GM12864 (cell line): ENCODE measurements at regions not wholly inside any gene's neighbourhood (a gene's known extent, or its start where the extent isn't known, plus 50 kb on each side); places are given as distances from the start of the nearest gene placed in this dataset.
"Not testable (repeated sequence)": the region's sequence is repeated elsewhere in the genome, so short reads cannot be mapped to it uniquely, and the experiment has no call there.

Experiments
- DNase-seq: peaks from one replicate; pipeline ENCODE4 v3.0.0-alpha.2; 2011; ENCODE audit warnings: low read depth
- H3K4me3 ChIP-seq: 2 replicates; pipeline ENCODE4 v1.5.1; 2011; ENCODE audit warnings: mild to moderate bottlenecking, low read depth, low read length, control low read depth
- CTCF ChIP-seq: IDR thresholded peaks from 2 replicates; pipeline ENCODE4 v1.5.1; 2011; ENCODE audit warnings: low read depth, mild to moderate bottlenecking, moderate library complexity, low read length, control low read depth, inconsistent platforms; ENCODE audit errors: missing control alignments

- no peak for TF ChIP-seq CTCF
- no peak for DNase-seq
- no peak overlapping the region for H3K4me3 ChIP-seq
These were observed 210.2 kb downstream of the MMUT start for GRCh38 chr6:49252901-49253300.

DNA sequence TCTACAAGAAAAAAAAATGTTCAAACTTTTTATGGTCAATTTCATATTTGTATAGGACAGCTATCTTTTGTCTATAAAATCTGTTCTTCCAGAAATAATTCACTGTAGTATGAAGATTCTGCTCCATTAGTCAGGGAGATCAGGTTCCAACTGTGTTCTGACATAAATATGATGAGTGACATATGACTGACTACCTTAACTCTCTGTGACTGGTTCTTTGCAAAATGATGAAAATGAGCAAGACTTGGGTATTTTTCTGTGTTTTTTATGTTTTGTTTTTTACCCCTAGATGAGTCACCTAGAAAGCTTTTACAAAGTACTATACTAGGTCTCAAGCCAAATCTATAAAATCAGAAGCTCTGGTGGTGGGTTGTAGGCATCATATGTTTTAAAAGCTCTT lies 229.6 kb downstream of the MMUT start:
- no peak for TF ChIP-seq CTCF
- DNase-seq = no peak
- H3K4me3 ChIP-seq = no peak overlapping the region

DNA sequence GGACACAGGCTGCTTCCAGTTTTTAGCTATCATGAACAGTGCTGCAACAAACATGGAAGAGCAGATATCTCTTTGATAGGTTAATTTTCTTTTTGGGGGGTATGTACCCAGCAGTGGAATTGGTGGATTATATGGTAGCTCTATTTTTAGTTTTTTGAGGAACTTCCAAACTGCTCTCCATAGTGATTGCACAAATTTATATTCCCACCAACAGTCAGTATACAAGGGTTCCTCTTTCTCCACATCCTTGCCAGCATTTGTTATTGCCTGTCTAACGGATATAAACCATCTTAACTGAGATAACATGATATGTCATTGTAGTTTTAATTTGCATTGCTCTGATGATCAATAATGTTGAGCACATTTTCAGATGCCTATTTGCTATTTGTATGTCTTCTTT lies 237.6 kb downstream of the MMUT start:
- no peak for DNase-seq
- TF ChIP-seq CTCF = no peak
- no peak overlapping the region for H3K4me3 ChIP-seq

DNA sequence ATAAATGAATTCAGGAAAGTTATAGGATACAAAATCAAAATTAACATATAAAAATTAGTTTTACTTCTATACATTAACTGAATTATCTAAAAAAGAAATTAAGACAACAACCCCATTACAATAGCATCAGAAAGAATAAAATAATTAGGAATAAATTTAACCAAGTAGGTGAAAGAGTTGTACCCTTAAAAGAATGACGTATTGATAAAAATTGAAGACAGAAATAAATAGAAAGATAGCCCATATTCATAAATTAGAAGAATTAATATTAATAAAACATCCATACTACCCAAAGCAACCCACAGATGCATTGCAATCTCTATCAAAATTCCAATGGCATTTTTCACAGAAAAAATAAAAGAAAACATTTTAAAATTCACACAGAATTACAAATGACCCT lies 242.8 kb downstream of the MMUT start:
- DNase-seq = no peak
- no peak for TF ChIP-seq CTCF
- H3K4me3 ChIP-seq = no peak overlapping the region

- DNase-seq = no peak
- no peak overlapping the region for H3K4me3 ChIP-seq
- no peak for TF ChIP-seq CTCF
These were observed 257.5 kb downstream of the MMUT start for GRCh38 chr6:49205526-49205925.

GRCh38 chr6:49202924-49203536 lies 260.0 kb downstream of the MMUT start:
- no peak for DNase-seq
- no peak overlapping the region for H3K4me3 ChIP-seq
- no peak for TF ChIP-seq CTCF

GRCh38 chr6:49198015-49198414 lies 265.0 kb downstream of the MMUT start:
- no peak for TF ChIP-seq CTCF
- no peak for DNase-seq
- no peak overlapping the region for H3K4me3 ChIP-seq

DNA sequence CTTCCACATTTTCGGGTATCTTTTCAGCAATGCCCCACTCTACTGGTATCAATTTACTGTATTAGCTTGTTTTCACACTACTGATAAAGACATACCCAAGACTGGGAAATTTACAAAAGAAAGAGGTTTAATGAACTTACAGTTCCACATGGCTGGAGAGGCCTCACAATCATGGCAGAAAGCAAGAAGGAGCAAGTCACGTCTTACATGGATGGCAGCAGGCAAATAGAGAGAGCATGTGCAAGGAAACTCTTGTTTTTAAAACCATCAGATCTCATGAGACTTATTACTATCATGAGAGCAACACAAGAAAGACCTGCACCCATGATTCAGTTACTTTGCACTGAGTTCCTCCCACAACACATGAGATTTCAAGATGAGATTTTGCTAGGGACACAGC lies 300.7 kb downstream of the MMUT start:
- not testable (repeated sequence) for H3K4me3 ChIP-seq, DNase-seq
